D721Med (cell line): ENCODE measurements at regions not wholly inside any gene's neighbourhood (a gene's known extent, or its start where the extent isn't known, plus 50 kb on each side); places are given as distances from the start of the nearest gene placed in this dataset.

Experiments
- DNase-seq: peaks from one replicate; pipeline ENCODE4 v3.0.0; 2011; ENCODE audit warnings: low spot score; ENCODE audit not compliant: insufficient read length
- FAIRE-seq: peaks from 2 replicates; lab custom pipeline; 2011; peaks lifted over from hg19 to GRCh38; lab: Jason Lieb, UNC
- CTCF ChIP-seq: IDR thresholded peaks from 2 replicates; pipeline ENCODE4 v1.5.1; 2012; ENCODE audit warnings: mild to moderate bottlenecking, control low read depth; ENCODE audit not compliant: insufficient read depth; ENCODE audit errors: missing control alignments

GRCh38 chr4:167290678-167291077 is 56.4 kb upstream of the SPOCK3 start:
- FAIRE-seq (no peak), DNase-seq (no peak)
- TF ChIP-seq CTCF = peak; percentile 45

DNA sequence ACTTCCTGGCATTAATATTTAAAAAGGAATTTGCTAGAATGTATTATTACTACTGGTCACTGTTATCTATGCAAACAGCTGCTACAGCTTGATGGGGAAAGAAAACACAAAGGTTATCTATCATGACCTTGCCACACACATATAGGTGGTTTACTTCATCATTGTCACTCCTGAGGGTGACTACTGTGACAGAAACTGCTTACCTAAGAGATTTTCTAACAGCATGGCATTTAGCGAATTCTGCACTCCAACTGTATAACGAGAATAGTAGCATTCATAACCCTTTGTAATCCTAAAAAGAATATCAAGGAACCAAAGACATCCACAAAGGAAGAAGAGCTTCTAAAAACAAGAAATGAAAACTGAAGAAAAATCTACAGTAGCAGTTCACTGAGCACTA is 74.6 kb upstream of the SPOCK3 start:
- FAIRE-seq = peak; percentile 35
- DNase-seq = no peak
- TF ChIP-seq CTCF = no peak

- DNase-seq (no peak), FAIRE-seq (no peak)
- TF ChIP-seq CTCF = no peak
Measured at GRCh38 chr4:167321299-167321698, 87.0 kb upstream of the SPOCK3 start.

- no peak for FAIRE-seq
- TF ChIP-seq CTCF = no peak
- no peak for DNase-seq
Measured at GRCh38 chr4:167339781-167340180, 105.5 kb upstream of the SPOCK3 start.

DNA sequence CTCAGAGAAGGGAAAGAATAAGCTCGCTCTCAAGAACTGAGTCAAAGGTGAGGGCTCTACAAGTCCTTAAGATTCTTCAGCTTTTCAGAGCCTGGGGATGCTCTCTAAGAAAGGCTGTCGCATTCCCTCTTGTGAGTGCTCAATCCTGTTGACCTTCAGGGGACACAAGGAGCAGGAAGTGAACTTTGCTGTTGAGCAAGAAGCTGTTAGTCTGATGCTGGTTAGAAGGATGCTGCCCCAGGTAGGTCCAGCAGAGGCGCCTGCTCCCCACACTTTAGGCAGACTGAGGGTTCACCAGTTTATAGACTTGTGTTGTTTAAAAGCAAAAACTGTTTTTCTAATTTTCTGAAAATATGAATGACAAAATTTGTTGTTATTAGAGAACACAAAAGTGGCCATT is 125.4 kb upstream of the SPOCK3 start:
- FAIRE-seq = no peak
- no peak for TF ChIP-seq CTCF
- DNase-seq = no peak

DNA sequence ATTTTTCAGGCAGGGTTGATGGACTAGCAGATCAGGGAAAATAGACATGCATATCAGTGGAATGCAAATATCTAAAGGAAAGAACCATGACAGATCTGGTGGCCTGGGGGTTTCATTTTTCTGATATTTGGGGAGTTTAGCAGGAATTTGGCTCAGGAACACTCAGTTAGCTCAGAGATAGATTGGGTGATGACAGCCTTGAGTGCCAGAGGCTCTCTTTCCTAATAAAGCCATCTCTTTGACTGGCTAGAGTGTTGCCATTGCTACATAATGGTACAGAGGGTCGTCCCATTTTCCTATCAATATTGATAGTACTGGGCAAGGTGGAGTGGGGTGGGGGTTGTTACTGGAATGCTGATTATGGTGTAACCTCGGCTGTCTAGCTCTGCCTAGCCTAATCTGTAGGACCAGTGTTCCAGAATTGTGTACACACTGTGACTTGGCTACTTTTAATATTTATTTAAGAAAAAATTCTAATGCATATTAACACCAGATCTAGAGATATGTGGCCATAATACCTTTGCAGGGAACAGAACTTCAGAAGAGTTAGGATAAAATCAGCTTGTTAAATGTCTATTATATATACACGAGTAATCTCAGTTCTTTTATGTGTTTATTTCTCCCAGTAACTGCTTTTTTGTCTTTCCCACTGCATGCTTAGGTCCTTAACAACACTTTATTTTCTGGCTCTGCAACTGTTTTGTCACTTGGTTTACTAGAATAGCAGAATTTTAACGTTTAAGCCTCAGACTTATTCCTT is 145.0 kb upstream of the SPOCK3 start:
- FAIRE-seq = no peak
- no peak for DNase-seq
- TF ChIP-seq CTCF = no peak

DNA sequence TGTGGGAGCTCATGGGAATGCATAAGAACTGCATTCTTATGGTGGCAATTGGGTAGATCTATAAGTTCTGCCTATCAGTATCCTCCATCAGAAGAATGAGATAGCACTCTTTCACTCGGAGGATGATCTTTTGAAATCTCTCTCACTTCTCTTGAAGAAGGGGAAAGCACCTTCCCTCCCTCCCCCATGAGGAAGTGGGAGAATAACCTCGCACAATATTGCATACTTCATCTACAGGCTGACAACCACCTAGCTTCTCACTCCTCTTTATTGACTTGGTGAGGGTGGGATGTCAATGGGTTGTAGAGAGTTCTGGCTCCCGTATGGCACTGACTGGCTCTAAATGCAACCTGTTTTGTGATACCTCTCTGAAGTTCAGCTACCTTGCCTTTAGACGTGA is 146.7 kb upstream of the SPOCK3 start:
- no peak for DNase-seq
- no peak for TF ChIP-seq CTCF
- FAIRE-seq = no peak
